ENCODE measurements at regions not wholly inside any gene's neighbourhood (a gene's known extent, or its start where the extent isn't known, plus 50 kb on each side); places are given as distances from the start of the nearest gene placed in this dataset.
"Not testable (repeated sequence)": the region's sequence is repeated elsewhere in the genome, so short reads cannot be mapped to it uniquely, and the experiment has no call there.

DNA sequence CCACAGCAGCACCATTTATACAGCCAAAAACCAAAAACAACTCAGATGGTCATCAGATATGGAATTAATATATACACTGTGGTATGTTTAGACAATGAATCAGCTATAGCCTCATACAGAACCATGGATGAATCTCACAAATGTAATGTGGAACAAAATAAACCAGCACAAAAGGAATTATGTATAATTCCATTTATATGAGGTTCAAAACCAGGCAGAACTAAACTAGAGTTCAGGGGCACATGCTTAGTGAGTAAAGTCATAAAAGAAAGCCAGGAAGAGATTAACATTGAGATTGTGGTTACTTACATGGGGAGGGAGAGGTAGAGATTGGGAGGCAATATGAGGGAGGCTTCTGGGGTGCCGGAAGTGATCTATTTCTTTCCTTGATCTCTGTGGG is 231.1 kb downstream of the COPRS start:
- DNase-seq (ENCODE audit: low read depth) = peak; percentile 23

DNA sequence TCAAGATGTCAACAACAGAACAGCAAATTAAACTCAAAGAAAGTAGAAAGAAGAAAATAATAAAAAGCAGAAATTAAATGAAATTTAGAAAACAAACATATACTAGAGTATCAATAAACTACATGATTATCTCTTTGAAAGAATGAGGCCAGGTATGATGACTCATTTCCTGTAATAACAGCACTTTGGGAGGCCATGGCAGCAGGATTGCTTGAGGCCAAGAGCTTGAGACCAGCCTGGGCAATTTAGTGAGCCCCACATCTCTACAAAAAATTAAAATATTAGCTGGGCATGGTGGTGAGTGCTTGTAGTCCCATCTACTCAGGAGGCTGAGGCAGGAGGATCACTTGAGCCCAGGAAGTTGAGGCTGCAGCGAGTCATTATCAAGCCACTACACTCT is 232.5 kb downstream of the RAB11FIP4 start:
- DNase-seq (ENCODE audit: low read depth) = no peak

DNA sequence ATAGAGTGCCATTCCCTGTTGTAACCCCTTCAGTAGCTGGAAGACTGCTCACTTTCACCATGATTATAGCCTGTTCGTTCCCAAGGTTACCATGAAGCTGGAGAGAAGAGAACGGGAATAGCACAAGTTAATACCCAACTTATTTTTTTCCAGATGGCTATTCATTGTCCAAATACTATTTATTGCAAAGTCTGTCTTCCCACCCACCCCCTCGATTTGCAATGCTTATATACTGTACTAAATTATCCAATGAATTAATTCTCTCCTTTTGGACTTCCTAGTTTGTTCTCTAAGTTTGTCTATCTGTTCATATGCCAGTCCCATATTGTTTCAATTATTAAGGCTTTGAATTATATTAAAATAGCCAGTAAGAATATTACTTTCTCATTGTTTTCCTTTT is 231.0 kb downstream of the RAB11FIP4 start:
- DNase-seq (ENCODE audit: low read depth) = no peak

DNA sequence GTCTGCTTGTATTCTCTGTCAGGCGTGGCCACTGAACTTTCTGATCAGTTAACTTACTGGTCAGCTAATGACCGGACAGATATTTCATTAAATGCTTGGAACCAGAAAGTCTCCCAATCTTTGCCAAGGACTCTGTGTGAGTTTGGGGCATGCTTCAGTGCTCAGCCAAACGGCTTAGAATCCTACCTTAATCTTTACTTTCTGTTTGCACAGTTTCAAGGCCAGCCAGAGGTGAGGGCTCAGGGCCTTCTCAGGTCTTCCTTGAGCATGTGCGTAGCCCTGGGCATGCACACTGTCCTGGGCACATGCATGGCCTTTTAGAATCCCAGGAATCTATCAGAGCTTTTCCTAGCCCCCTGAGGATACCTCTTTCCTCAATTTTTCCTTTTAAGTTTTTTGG is 230.1 kb downstream of the RAB11FIP4 start:
- DNase-seq (ENCODE audit: low read depth) = no peak

DNA sequence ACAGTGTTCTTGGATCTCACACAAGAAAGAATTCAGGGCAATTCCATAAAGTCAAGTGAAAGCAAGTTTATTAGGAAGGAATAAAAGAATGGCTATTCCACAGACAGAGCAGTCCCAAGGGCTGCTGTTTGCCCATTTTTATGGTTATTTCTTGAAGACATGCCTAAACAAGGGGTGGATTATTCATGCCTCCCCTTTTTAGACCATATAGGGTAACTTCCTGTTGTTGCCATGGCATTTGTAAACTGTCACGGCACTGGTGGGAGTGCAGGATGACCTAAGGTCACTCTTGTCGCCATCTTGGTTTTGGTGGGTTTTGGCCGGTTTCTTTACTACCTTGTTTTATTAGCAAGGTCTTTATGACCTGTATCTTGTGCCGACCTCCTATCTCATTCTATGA is 219.6 kb downstream of the RAB11FIP4 start:
- DNase-seq (ENCODE audit: low read depth) = not testable (repeated sequence)

DNA sequence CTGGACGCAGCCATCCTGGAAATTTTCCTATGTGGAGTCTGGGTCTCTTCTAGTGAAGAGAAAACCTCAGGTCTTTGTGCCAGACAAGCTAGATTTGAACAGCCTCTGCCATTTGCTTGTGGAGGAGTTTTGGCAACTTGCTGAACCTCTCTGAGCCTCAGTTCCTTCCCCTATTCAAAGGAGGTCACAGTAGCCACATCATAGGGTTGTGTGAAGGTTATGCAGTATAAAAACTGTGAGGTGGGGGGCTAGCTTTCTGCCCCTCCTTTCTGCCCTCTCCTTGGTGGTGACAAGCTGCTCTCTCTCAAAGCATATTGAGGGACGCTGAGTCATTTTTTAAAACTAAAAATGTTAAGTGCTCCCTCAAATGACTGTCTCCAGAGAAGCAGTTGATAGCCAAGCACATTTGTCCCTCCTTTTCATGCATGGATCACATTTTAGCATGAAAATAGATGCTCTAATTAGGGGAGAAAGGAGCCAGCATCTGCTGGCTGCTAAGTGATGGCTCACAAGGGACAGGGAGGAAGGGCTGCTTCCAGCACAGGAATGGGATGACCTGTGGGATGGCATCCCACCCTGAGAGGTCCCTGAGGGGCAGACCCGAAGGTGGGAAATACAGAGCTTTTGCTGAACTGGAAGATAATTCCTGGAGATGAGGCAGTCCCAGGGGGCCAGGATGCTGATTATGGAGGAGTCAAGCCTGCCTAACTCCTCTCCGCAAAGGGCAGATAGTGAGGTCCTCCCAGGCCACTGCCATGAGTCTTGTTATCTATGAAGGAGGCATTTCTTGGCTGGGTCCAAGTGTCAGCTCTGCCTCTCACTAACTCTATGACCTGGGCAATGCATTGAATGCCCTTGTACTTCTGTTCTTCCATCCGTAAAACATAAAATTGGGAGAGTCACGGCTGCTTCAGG is 218.8 kb downstream of the RAB11FIP4 start:
- no peak for DNase-seq (ENCODE audit: low read depth)

DNA sequence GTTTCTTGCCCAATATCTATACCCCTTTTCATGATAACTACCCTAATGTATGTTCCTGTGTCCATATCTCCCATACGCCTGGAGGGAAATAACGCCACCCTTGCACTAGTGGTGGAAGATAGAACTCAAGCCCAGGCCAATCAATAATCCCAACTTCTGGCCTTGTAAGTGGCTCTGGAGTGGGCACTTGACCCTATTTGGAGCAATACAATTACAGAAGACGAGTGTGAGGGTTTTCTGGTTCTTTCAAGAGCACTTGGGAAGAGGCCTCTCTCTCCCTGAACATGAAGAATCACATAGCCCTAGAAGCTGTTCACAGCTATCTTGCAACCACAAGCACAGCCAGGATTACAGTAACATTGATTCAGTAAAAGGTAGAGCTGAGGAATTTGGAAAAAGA is 217.9 kb downstream of the RAB11FIP4 start:
- DNase-seq (ENCODE audit: low read depth) = no peak

DNA sequence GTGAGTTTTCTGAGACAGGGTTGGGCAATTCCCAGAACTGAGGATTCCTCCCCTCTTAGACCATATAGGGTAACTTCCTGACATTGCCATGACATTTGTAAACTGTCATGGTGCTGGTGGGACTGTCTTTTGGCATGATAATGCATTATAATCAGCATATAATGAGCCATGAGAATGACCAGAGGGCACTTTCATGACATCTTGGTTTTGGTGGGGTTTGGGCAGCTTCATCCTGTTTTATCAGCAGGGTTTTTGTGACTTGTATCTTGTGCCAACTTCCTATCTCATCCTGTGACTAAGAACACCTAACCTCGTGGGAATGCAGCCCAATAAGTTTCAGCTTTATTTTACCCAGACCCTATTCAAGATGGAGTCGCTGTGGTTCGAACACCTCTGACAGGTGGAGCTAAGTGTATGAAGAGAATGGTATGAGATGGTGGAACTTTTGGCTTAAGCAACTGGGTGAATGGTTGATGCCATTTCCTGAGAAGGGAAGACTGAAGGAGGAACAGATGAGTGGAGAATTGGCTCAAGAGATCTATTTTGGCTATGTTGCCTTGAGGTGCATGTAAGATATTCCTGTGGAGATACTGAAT is 217.3 kb downstream of the RAB11FIP4 start:
- peak; percentile 29 for DNase-seq (ENCODE audit: low read depth)

DNA sequence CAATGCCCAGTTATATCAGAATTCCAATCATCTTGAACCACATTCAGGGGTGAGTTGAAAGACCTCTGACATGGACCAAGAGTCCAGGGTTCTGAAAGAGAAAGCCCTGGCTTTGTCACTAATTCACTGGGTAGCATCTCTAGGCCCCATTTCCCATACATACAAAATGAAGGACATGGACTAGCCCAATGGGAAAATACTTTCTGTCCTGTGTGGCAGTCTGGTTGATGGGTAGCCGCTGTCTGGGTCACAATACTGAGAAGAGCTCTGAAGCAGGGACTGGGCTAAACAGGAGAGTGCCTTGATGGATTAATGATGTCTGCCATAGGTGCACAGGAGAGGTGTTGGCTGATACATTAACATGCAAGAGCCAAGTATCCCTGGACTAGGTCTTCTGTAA is 214.3 kb downstream of the RAB11FIP4 start:
- no peak for DNase-seq (ENCODE audit: low read depth)

DNA sequence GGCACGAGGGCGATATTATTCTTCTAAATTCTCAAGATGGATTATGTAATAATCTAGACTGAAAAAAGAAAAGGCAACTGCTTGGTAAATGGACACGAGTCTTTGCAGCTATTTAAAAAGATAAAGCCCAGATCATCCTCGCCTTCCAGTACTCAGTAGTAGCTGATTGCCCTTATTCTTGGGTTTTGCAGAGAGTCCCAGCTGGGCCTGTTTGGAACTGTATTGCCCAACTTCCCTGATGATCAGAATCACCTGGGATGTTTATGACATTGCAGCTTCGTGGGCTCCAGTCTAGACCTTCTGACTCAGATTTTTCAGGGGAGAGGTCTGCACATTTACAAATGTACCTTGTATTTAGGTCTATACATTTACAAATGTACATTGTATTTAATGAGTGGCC is 213.5 kb downstream of the RAB11FIP4 start:
- no peak for DNase-seq (ENCODE audit: low read depth)

DNA sequence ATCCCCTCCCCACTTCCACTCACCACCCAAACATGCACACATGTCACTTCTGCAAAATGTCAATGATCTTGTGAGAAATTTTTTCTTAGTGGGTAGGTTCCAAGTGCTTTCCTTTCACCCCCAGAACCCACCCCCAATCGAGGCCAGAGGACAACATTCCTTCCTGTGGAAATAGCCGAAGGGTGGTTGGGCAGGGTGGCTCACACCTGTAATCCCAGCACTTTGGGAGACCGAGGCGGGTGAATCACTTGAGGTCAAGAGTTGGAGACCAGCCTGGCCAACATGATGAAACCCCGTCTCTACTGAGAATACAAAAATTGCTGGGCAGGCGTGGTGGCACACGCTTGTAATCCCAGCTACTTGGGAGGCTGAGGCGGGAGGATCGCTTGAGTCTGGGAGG is 208.7 kb downstream of the RAB11FIP4 start:
- DNase-seq (ENCODE audit: low read depth) = not testable (repeated sequence)

DNA sequence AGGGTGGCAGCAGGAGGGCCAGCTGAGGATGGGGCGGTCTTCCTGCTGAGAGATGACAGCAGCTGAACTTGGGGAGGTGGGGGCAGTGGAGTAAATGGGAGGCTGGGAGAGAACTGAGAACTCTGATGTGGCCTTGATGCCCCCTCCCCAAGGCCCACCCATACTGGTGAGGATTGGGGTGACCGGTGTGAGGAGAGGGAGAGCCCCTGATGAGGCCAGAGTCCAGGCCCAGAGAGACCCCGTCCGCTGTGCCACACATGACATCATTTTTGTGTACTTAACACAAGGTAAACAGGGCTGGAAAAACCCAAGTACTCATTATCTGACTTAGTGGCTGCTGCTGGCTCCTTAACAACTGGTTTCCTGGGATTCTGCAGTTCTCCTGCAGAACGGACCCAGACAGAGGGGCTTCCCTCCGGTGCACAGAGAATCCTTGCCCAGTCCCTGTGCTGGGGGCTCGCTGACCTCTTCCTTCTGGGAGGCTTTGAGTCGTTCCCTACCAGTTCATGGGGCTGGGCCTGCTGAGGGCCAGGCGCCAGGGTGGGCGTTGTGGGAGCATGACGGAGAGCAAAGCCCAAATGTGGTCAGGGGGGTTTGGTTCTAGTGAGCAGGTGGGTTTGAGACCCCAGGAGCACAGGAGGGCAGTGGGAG is 207.6 kb downstream of the RAB11FIP4 start:
- DNase-seq (ENCODE audit: low read depth) = no peak

DNA sequence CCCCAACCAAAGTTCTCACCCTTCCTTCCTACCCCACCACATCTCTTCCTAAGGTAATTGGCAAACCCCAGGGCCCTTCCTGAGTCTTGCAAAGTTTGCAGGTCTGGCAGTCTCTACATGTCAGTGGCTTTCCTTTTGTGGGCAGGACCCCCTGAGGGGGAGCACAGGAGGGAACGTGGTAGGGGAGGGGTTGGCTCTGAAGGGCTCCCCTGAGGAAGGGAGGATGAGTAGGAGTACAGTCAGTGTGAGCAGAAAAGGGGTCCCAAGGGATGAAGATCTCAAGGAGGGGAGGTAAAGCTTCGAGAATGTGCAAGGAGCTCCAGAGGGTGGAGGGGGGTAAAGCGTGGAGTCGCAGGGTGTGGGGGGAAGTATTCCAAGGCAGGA is 206.9 kb downstream of the RAB11FIP4 start:
- no peak for DNase-seq (ENCODE audit: low read depth)

DNA sequence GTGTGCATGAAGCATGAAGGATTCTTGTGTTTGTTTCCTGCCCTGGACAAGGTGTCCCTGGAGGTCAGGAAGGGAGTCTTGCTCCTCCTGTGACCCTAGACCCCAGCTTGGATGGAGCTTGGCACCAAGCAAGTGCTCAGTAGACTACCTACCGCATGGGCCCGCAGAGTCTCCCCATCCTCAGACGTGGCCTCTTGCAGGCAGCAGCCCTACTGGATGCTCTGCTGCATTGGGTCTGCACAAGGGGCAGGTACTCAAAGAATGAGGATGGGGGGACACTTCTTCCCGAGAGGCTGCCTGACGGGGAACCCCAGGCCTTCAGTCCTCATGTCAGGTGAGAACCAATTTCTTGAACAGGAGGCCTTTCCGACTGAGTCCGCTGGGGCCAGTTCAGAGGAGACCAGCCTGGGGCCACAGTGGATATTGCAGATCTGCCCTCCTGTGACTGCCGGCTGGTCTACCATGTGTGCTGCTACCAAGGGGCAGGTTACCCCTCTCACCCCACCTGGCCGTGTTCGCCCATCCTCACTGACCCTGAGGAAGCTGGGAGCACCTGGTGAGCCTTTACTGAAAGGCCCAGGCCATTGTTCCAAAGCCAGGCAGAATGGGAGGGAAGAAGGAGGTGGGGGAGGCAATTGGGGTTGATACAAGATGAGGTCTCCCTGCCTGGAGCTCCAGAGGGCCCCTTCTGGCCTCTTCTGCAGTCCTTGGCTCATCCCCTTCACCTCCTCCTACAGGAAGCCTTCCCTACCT is 206.3 kb downstream of the RAB11FIP4 start:
- DNase-seq (ENCODE audit: low read depth) = no peak

DNA sequence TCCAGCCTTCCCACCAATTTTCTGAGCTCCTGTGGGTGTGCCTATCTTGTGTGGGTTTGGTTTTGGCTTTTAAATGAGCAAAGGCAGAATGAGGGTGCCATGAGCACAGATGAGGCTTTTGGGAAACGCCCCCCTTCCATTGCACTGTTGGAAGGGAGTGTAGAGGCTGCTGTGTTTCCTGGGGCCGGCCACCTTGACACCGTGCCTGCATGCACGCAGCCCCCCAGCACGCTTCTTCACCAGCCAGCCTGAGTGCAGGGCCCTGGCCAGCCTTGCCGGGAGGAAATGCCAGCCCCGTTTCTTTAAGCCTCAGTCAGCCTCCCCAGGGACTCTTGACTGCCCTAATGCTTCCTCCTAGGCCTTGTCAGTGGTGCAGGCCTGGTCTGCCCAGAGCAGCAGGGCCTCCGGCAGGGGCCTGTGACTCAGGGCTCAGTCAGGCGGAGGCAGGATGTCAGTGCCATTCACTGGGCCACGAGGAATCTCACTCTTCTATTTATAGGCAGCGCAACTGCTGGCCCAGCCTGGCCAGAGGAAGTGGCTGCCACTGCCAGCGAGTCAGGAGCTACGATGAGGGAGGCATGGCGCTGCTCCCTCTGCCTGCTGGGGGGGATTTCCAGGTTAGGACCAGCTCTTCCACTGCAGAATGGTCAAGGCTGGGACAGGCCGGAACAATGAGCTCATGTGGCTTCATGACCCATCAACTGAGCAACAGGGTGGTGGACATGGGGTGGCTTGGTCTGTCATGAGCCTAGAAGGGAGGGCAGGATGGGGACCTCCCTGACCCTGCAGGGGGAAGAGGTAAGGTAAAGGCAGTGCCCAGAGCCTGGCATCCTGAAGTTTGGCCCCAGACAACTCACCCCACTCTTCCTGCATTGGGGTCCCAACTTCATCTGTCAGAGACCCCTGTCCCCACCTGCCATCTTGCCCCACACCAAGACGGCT is 205.2 kb downstream of the RAB11FIP4 start:
- peak; percentile 98 for DNase-seq (ENCODE audit: low read depth)

DNA sequence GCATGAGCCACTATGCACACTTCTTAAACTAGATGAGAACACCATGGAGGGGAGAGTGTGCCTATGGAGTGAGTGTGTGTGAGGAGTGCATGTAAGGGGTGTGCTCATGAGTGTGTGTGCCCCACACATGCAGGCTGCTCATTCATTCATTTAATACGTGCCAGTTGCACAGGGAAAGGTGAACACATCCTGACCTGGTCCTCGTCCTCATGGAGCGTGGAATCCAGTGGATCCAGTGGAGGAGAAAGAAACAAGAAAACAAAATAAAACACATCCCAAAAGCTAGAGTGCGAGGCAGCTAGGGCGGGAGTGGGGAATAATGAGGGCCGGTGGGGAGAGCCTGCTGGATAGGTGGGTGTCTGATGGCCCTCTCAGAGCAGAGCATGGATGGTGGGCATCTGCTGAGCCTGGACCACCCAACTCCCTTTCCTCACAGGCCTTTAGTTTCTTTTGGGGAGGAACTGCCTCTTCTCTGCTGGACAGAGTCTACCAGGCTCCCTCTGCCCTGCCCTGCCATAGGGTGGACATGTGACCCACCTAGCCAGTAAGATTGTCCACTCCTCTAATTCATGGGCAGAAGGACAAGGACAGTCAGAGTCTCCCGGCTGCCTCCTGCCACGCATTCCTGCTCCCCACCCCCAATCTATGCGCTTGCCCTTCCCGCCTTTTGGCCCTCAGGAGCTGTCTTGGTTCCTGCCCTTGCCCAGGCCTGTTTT is 204.3 kb downstream of the RAB11FIP4 start:
- no peak for DNase-seq (ENCODE audit: low read depth)

DNA sequence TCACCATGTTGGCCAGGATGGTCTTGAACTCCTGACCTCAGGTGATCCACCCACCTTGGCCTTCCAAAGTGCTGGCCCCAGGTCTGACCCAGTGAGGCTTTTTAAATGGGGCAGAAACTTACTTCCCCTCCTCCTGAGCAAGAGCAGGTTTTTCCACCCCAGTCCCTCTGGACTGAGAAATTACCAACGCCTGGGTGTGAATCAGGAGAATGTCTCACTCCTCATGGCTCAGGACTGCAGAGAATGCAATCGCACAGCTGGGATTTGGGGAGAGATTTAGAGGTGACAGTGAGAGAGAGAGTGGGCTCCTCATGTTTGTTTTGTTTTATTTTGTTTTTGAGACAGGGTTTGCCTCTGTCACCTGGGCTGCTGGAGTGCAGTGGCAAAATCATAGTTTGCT is 203.6 kb downstream of the RAB11FIP4 start:
- DNase-seq (ENCODE audit: low read depth) = no peak

DNA sequence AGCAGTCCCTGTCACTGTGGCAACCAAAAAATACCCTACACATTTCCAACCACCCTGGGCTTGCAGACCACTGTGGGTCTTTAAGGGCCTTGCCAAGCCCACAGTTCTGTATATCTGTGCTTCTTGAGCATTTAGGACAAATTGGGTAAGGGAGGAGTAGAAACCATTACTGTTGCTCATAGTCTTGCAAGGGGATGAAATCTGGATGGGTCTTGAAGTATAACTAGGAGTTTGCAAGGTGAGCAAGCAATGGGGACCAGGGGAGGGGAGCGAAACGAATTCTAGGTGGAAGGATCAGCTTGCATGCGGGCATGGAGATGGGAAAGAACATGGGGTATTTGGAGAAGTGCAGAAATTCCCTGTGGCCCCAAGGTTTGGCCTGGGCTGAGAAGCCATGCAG is 202.9 kb downstream of the RAB11FIP4 start:
- no peak for DNase-seq (ENCODE audit: low read depth)

DNA sequence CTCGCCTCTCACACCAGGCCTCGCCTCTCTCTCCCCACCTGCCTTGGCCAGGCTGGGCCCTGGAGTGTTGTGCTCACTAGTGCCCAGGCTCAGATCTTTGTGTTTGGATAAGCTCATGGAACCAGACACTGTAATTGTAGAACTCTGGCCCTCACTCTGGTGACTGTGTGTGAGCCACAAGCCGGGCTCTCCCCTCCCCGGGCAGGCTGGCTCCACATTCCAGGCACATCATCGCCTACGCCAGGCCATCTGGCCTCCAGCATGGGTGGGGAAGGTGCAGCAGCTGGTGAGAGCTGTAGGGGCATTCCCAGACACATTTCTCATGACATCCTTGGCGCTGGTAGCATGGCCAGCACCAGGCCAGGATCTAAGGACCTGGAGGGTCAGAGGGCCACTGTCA is 202.3 kb downstream of the RAB11FIP4 start:
- DNase-seq (ENCODE audit: low read depth) = no peak

DNA sequence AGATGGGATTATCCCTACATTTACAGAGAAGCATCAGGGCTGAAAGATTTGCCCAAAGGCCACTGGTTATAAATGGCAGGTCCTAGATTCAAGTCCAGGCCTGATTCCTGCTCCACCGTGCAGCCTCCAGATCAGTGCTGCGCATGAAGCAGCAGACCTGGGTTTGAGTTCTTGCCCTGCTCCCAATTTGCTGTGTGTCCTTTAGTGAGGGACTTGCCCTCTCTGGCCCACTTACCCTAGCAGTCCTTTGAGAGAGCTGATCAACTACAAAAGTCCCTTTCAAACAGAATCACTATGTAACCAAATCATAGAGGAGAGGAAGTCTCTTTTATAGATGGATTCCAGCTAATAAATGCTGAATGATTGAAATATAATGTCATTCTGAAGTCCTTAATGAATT is 200.4 kb downstream of the RAB11FIP4 start:
- DNase-seq (ENCODE audit: low read depth) = no peak

Data from HT1080 (cell line).